ENCODE measurements at regions not wholly inside any gene's neighbourhood (a gene's known extent, or its start where the extent isn't known, plus 50 kb on each side); places are given as distances from the start of the nearest gene placed in this dataset.

GRCh38 chr10:129320340-129320739, 146.7 kb upstream of the MGMT start:
- DNase-seq (ENCODE audit: low read depth in 3 of 3, low spot score in 2 of 3) = no peak

GRCh38 chr10:129321727-129322126, 145.3 kb upstream of the MGMT start:
- DNase-seq (ENCODE audit: low read depth in 3 of 3, low spot score in 2 of 3) = no peak

GRCh38 chr10:129322933-129323820, 143.9 kb upstream of the MGMT start:
- DNase-seq (ENCODE audit: low read depth in 3 of 3, low spot score in 2 of 3) = no peak

- DNase-seq (ENCODE audit: low read depth in 3 of 3, low spot score in 2 of 3) = no peak
These were observed 143.2 kb upstream of the MGMT start for GRCh38 chr10:129323879-129324278.

- no peak for DNase-seq (ENCODE audit: low read depth in 3 of 3, low spot score in 2 of 3)
These were observed 141.1 kb upstream of the MGMT start for GRCh38 chr10:129325893-129326292.

GRCh38 chr10:129328546-129328945, 138.5 kb upstream of the MGMT start:
- no peak for DNase-seq (ENCODE audit: low read depth in 3 of 3, low spot score in 2 of 3)

GRCh38 chr10:129329385-129330055, 137.5 kb upstream of the MGMT start:
- DNase-seq (ENCODE audit: low read depth in 3 of 3, low spot score in 2 of 3) = no peak

- DNase-seq (ENCODE audit: low read depth in 3 of 3, low spot score in 2 of 3) = no peak
These were observed 136.8 kb upstream of the MGMT start for GRCh38 chr10:129330211-129330610.

GRCh38 chr10:129331207-129331838, 135.7 kb upstream of the MGMT start:
- DNase-seq (ENCODE audit: low read depth in 3 of 3, low spot score in 2 of 3) = no peak

- no peak for DNase-seq (ENCODE audit: low read depth in 3 of 3, low spot score in 2 of 3)
These were observed 135.2 kb upstream of the MGMT start for GRCh38 chr10:129331839-129332220.

- no peak for DNase-seq (ENCODE audit: low read depth in 3 of 3, low spot score in 2 of 3)
These were observed 134.6 kb upstream of the MGMT start for GRCh38 chr10:129332476-129332875.

- no peak for DNase-seq (ENCODE audit: low read depth in 3 of 3, low spot score in 2 of 3)
These were observed 133.3 kb upstream of the MGMT start for GRCh38 chr10:129333706-129334105.

- no peak for DNase-seq (ENCODE audit: low read depth in 3 of 3, low spot score in 2 of 3)
These were observed 132.8 kb upstream of the MGMT start for GRCh38 chr10:129334266-129334665.

GRCh38 chr10:129335396-129335795, 131.6 kb upstream of the MGMT start:
- no peak for DNase-seq (ENCODE audit: low read depth in 3 of 3, low spot score in 2 of 3)

- no peak for DNase-seq (ENCODE audit: low read depth in 3 of 3, low spot score in 2 of 3)
These were observed 131.1 kb upstream of the MGMT start for GRCh38 chr10:129335942-129336341.

GRCh38 chr10:129339191-129339590, 127.8 kb upstream of the MGMT start:
- DNase-seq (ENCODE audit: low read depth in 3 of 3, low spot score in 2 of 3) = no peak

GRCh38 chr10:129339841-129340240, 127.2 kb upstream of the MGMT start:
- DNase-seq (ENCODE audit: low read depth in 3 of 3, low spot score in 2 of 3) = no peak

GRCh38 chr10:129341087-129341486, 126.0 kb upstream of the MGMT start:
- DNase-seq (ENCODE audit: low read depth in 3 of 3, low spot score in 2 of 3) = no peak

GRCh38 chr10:129342385-129342784, 124.7 kb upstream of the MGMT start:
- no peak for DNase-seq (ENCODE audit: low read depth in 3 of 3, low spot score in 2 of 3)

GRCh38 chr10:129343141-129343540, 123.9 kb upstream of the MGMT start:
- DNase-seq (ENCODE audit: low read depth in 3 of 3, low spot score in 2 of 3) = no peak

GRCh38 chr10:129344103-129344502, 122.9 kb upstream of the MGMT start:
- DNase-seq (ENCODE audit: low read depth in 3 of 3, low spot score in 2 of 3) = no peak

Measured in right renal cortex interstitium (tissue), 3 donors.